ENCODE measurements at regions not wholly inside any gene's neighbourhood (a gene's known extent, or its start where the extent isn't known, plus 50 kb on each side); places are given as distances from the start of the nearest gene placed in this dataset.

- TF ChIP-seq CTCF (conservative IDR thresholded peaks at IDR 0.05) (no peak), EZH2 (IDR thresholded peaks at IDR 0.05; ENCODE audit: low read depth) (no peak)
Measured at GRCh38 chr13:58093394-58093793, 461.9 kb downstream of the PCDH17 start.
